GM12878 (cell line): ENCODE measurements at regions not wholly inside any gene's neighbourhood (a gene's known extent, or its start where the extent isn't known, plus 50 kb on each side); places are given as distances from the start of the nearest gene placed in this dataset.

Experiments used
- CHD4 ChIP-seq: fragments of 200-600 bp; sonication (generic); IDR thresholded peaks from 2 replicates; pipeline ENCODE4 v1.6.1; 2016; ENCODE audit warnings: mild to moderate bottlenecking
- CTCF ChIP-seq, 3 experiments: IDR thresholded peaks in 2 of 3; conservative IDR thresholded peaks in 1 of 3; 2 replicates each; pipeline ENCODE4 v1.5.1; 2011; ENCODE audit warnings: low read depth in 3 of 3, low read length in 3 of 3, mild to moderate bottlenecking in 3 of 3, control low read depth in 2 of 3, moderate library complexity in 2 of 3, inconsistent platforms in 1 of 3, mixed read lengths in 1 of 3; ENCODE audit not compliant: control insufficient read depth in 2 of 3, insufficient read depth in 1 of 3; ENCODE audit errors: extremely low read depth in 1 of 3
- JUND ChIP-seq: IDR thresholded peaks from 2 replicates; pipeline ENCODE4 v1.6.1; 2012; ENCODE audit warnings: low read depth, mild to moderate bottlenecking, low read length, improper control_type of control experiment, moderate library complexity
- NBN ChIP-seq: fragments of 450-650 bp; IDR thresholded peaks from 2 replicates; pipeline ENCODE4 v1.6.1; 2016
- POLR2AphosphoS5 ChIP-seq: IDR thresholded peaks from 2 replicates; pipeline ENCODE4 v1.6.1; 2011; ENCODE audit warnings: mild to moderate bottlenecking, low read length, inconsistent platforms
- SIN3A ChIP-seq: IDR thresholded peaks from 2 replicates; pipeline ENCODE4 v1.6.1; 2012; ENCODE audit warnings: low read depth, low read length, improper control_type of control experiment
- SMAD1 ChIP-seq: fragments of 450-650 bp; IDR thresholded peaks from 2 replicates; pipeline ENCODE4 v1.6.1; 2018; ENCODE audit warnings: mild to moderate bottlenecking, low read depth; ENCODE audit not compliant: partially characterized antibody
- TAF1 ChIP-seq: IDR thresholded peaks from 2 replicates; pipeline ENCODE4 v1.6.1; 2011; ENCODE audit warnings: mild to moderate bottlenecking, low read depth, low read length, borderline replicate concordance
- TF ChIP-seq, protein P1 (sequence below): fragments of 450-650 bp; IDR thresholded peaks from 2 replicates; pipeline ENCODE4 v1.6.1; 2016; ENCODE audit warnings: mild to moderate bottlenecking
- TF ChIP-seq, protein P2 (sequence below): IDR thresholded peaks from 2 replicates; pipeline ENCODE4 v1.6.1; 2012; ENCODE audit warnings: mild to moderate bottlenecking, low read depth, low read length

DNA sequence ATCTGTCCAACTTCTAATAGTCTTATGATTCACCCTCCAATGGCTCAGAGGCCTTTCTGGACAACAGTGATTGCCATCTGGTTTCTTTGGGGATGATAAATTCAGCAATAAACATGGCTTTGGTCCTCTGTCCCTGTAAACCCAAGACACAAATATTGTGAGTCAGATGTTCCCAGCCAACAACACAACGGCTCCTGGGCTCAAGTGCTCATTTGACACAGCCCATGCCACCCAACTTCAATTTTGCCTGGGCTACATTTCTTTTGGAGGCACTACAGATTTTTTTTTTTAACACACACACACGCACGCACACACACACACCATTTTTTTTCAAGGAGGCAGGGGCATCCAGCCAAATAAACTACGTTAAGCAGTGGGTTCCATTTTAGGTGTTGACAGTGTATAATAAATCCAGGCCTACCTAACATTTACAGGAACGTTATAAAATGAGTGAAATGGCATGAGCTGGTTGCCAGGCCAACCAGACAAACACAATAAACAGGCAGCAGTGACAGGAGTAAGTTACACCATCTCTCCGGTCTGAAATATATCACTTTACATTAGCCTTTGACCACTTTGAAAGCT lies 939.9 kb upstream of the SOX9 start:
- TF ChIP-seq CTCF (IDR thresholded peaks at IDR 0.05 in 2 of 3, conservative IDR thresholded peaks at IDR 0.05 in 1 of 3; ENCODE audit: control insufficient read depth in 2 of 3, extremely low read depth in 1 of 3, insufficient read depth in 1 of 3, low read depth in 3 of 3, low read length in 3 of 3) (no peak), CHD4 (no peak), NBN (no peak), SMAD1 (no peak), POLR2AphosphoS5 (no peak), SIN3A (no peak), TAF1 (no peak), JUND (no peak)
- TF ChIP-seq, protein P1, sequence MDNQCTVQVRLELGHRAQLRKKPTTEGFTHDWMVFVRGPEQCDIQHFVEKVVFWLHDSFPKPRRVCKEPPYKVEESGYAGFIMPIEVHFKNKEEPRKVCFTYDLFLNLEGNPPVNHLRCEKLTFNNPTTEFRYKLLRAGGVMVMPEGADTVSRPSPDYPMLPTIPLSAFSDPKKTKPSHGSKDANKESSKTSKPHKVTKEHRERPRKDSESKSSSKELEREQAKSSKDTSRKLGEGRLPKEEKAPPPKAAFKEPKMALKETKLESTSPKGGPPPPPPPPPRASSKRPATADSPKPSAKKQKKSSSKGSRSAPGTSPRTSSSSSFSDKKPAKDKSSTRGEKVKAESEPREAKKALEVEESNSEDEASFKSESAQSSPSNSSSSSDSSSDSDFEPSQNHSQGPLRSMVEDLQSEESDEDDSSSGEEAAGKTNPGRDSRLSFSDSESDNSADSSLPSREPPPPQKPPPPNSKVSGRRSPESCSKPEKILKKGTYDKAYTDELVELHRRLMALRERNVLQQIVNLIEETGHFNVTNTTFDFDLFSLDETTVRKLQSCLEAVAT: no peak
- TF ChIP-seq, protein P2, sequence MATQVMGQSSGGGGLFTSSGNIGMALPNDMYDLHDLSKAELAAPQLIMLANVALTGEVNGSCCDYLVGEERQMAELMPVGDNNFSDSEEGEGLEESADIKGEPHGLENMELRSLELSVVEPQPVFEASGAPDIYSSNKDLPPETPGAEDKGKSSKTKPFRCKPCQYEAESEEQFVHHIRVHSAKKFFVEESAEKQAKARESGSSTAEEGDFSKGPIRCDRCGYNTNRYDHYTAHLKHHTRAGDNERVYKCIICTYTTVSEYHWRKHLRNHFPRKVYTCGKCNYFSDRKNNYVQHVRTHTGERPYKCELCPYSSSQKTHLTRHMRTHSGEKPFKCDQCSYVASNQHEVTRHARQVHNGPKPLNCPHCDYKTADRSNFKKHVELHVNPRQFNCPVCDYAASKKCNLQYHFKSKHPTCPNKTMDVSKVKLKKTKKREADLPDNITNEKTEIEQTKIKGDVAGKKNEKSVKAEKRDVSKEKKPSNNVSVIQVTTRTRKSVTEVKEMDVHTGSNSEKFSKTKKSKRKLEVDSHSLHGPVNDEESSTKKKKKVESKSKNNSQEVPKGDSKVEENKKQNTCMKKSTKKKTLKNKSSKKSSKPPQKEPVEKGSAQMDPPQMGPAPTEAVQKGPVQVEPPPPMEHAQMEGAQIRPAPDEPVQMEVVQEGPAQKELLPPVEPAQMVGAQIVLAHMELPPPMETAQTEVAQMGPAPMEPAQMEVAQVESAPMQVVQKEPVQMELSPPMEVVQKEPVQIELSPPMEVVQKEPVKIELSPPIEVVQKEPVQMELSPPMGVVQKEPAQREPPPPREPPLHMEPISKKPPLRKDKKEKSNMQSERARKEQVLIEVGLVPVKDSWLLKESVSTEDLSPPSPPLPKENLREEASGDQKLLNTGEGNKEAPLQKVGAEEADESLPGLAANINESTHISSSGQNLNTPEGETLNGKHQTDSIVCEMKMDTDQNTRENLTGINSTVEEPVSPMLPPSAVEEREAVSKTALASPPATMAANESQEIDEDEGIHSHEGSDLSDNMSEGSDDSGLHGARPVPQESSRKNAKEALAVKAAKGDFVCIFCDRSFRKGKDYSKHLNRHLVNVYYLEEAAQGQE: no peak
